GM12872 (cell line): ENCODE measurements at regions not wholly inside any gene's neighbourhood (a gene's known extent, or its start where the extent isn't known, plus 50 kb on each side); places are given as distances from the start of the nearest gene placed in this dataset.
A peak's percentile ranks its signal among the peaks of the same experiment; 100 is the strongest.

Source experiments
- TF ChIP-seq, protein P1 (sequence below): IDR thresholded peaks from 3 replicates; pipeline ENCODE4 v1.5.1; 2011; ENCODE audit warnings: low read depth, mild to moderate bottlenecking, low read length, moderate library complexity; ENCODE audit not compliant: insufficient read depth

DNA sequence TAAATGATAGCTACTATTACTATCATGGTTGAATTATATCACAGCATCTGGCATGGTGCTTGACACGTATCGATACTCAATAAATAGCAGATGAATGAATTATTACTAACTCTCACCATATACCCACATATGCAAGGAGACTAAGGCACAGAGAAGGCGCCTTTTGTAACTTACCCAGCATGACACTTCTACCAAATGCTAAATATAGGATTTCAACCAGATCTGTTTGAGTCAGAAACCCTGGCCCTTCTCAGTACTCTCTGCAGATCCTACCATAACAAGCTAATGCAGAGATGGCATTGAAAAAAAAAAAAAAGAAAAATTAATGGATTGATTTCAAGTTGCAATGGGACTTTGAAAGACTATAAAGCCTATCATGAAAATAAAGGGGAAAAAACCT lies 219.5 kb downstream of the DHX15 start:
- TF ChIP-seq, protein P1, sequence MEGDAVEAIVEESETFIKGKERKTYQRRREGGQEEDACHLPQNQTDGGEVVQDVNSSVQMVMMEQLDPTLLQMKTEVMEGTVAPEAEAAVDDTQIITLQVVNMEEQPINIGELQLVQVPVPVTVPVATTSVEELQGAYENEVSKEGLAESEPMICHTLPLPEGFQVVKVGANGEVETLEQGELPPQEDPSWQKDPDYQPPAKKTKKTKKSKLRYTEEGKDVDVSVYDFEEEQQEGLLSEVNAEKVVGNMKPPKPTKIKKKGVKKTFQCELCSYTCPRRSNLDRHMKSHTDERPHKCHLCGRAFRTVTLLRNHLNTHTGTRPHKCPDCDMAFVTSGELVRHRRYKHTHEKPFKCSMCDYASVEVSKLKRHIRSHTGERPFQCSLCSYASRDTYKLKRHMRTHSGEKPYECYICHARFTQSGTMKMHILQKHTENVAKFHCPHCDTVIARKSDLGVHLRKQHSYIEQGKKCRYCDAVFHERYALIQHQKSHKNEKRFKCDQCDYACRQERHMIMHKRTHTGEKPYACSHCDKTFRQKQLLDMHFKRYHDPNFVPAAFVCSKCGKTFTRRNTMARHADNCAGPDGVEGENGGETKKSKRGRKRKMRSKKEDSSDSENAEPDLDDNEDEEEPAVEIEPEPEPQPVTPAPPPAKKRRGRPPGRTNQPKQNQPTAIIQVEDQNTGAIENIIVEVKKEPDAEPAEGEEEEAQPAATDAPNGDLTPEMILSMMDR: no peak

DNA sequence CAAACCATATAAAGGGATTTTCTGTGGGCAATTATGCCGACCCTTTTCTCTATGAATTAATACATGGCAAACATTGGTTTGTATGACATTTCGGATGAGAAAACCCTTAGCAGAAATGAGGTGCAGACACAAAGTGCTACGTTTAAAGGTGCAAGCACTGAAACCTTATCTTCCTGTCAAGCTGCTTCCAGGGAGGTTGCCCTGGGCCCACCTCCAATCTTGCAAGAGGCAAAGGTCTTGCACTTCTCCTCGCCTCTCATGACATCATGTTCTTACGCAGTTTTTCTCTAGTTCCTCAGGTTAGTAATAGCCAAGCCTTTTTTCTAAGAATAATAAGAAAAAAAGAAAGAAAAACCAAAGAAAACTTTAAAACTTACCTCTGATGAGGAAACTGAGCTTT lies 220.1 kb downstream of the DHX15 start:
- TF ChIP-seq, protein P1: no peak

DNA sequence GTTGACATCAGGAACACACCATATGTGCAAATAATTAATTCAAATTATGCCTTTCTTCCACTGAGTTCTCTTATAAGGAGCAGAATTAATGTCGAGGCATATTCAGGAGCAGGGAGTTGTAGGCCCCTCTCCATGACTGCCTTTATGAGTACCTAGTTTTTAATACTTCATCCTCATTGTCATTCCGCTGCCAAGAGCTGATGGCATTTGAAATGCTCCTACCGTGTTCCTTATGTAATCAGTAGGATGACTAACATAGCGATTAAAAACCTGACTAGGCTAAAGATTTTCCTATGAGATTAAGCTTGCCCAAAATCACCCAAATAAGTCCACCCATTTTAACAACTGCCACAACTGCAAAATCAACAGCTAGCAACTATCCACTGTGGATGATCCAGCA lies 220.6 kb downstream of the DHX15 start:
- TF ChIP-seq, protein P1: no peak

DNA sequence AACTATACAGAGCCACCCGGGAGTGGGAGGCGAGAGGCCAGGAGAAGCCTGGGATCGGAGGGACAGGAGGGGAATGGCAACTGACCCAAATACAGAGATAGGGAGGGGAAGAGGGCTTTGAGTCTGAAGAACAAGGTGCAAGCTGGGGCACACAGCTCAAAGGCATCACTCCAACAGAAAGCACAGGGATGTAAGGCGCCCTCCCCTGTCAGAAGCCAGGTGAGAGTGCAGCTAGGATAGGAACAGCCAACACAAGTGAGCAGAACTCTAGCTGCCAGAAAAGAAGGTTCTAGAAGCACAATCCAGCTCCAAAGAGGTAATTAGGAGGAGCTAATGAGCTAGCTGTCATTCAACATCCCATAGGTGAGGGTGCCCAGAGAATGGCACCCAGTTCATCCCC lies 232.2 kb downstream of the DHX15 start:
- TF ChIP-seq, protein P1: no peak

DNA sequence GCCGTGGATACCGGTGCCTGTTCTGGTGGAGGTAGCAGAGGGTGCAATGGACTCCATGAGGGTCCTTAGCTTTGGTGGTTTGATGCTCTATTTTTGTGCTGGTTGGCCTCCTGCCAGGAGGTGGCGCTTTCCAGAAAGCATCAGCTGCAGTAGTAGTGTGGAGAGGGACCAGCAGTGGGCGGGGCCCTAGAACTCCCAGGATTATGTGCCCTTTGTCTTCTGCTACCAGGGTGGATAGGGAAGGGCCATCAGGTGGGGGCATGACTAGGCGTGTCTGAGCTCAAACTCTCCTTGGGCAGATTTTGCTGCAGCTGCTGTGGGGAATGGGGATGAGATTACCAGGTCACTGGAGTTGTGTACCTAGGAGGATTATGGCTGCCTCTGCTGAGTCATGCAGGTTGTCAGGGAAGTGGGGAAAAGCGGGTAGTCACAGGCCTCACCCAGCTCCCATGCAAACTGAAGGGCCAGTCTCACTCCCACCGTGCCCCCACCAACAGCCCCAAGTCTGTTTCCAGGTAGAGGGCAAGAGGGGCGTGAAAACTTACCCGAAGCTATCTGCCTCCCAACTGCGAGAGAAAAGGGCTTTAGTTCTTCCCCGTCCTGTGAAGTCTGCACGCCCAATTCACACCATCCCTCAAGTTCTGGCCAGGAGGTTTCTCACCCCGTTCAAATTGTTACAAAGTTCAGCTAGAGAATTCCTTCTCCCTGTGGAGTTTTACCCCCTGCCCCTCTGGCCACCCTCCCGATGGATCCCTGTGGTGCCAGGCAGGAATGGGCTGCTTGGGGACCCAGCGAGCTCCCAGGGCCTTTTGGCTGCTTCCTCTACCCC lies 235.0 kb downstream of the DHX15 start:
- TF ChIP-seq, protein P1: peak; percentile 25; the same call in 1 of the 3 replicates

DNA sequence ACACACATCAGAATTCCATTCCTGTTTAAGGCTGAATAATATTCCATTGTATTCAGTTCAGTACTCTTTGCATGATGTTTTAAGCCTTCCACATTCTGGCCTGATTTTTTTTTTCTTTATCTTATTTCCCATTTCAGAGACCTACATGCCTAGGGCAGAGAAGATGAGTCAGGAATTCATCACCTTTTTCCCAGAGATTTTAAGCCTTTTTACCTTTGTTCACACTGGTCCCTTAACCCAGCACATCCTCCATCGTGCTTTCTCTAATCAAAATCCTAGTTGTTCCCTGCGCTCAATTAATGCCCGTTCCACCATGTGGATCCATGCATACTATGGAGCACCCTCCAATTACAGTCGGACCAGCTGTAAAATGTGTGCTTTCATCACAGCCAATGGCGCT lies 245.1 kb downstream of the DHX15 start:
- TF ChIP-seq, protein P1: no peak

DNA sequence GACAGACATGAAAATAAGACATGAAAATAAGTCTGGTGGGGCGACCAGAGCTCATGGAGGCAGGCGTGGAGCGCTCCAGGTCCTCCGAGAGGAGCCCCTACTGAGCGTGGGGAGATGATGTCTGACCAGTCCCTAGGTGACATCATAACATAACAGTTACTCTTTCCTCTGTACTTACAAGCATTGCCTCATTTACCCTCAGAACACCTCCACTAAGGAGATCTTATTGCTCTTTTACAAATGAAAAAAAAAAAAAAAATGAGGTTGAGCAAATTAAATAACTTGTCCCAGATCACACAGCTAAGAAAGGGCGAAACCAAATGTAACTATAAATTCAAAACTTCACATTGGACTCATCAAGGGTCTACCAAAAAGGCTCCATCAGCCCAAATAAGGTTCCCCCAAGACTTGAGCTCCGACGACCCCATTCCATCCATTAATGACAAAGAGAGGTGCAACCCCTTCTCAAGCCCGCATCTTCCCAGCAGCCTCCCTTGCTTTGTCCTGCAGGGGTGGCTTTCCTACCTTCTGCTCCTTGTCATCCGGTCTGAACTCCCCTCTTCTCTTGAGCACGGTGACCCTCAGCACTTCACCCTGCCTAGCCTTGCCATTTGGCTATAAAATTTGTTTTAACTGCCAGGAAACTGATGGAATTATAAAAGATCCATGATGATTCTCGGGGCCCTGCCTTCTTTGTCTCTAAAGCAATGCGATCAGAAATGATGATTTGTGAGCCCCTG lies 246.7 kb downstream of the DHX15 start:
- TF ChIP-seq, protein P1: no peak
